Fibroblast of villous mesenchyme (primary cell): ENCODE measurements at regions not wholly inside any gene's neighbourhood (a gene's known extent, or its start where the extent isn't known, plus 50 kb on each side); places are given as distances from the start of the nearest gene placed in this dataset.

Experiments used
- DNase-seq: peaks from one replicate; pipeline ENCODE4 v3.0.0-alpha.2; 2010; ENCODE audit warnings: low read depth
- H3K4me3 ChIP-seq: 2 replicates; pipeline ENCODE4 v1.5.1; 2011; ENCODE audit warnings: low read depth, mild to moderate bottlenecking, low read length
- CTCF ChIP-seq: IDR thresholded peaks from 2 replicates; pipeline ENCODE4 v1.5.1; 2012; ENCODE audit warnings: low read depth, mild to moderate bottlenecking, low read length; ENCODE audit not compliant: insufficient read depth

DNA sequence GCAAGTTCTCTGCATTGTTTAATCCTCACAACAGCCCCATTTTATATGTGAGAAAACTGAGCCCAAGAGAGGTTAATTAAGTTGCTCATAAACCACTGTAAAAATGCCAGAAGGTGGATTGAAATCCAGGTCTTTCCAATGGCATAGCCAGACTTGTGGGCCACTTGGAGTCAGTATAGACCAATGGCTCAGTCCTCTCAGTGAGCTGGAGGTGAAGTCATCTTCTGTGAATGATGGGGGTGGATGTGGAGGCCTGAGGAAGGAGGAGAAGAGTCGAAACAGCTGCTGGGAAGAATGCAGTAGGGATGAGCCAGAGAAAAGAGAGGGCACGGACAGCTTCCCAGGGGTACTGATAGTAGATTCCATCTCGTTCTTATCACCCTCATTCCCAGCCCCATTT is 213.4 kb downstream of the SOX9 start:
- peak; percentile 16 for TF ChIP-seq CTCF
- DNase-seq: peak; percentile 34
- no peak overlapping the region for H3K4me3 ChIP-seq

- DNase-seq: no peak
- TF ChIP-seq CTCF: no peak
- no peak overlapping the region for H3K4me3 ChIP-seq
These were observed 215.4 kb downstream of the SOX9 start for GRCh38 chr17:72336026-72336803.

GRCh38 chr17:72336804-72337070 is 215.9 kb downstream of the SOX9 start:
- H3K4me3 ChIP-seq: no peak overlapping the region
- TF ChIP-seq CTCF: no peak
- DNase-seq: no peak

- DNase-seq: peak; percentile 10
- TF ChIP-seq CTCF: no peak
- H3K4me3 ChIP-seq: no peak overlapping the region
These were observed 217.5 kb downstream of the SOX9 start for GRCh38 chr17:72338304-72338703.

- no peak overlapping the region for H3K4me3 ChIP-seq
These were observed 218.3 kb downstream of the SOX9 start for GRCh38 chr17:72338847-72339790.

GRCh38 chr17:72340836-72341235 is 220.0 kb downstream of the SOX9 start:
- no peak for TF ChIP-seq CTCF
- no peak for DNase-seq
- H3K4me3 ChIP-seq: no peak overlapping the region

More at GRCh38 chr17:72338847-72339790, 218.3 kb downstream of the SOX9 start:
- DNase-seq: peak; percentile 89
- no peak for TF ChIP-seq CTCF
